Thyroid gland (tissue), 4 donors: ENCODE measurements at regions not wholly inside any gene's neighbourhood (a gene's known extent, or its start where the extent isn't known, plus 50 kb on each side); places are given as distances from the start of the nearest gene placed in this dataset.

Experiments
- POLR2A ChIP-seq, 2 donors: fragments of 450-650 bp; IDR thresholded peaks; one replicate each; pipeline ENCODE4 v1.6.1; 2017; ENCODE audit warnings: antibody characterized with exemption in 2 of 2, mild to moderate bottlenecking in 2 of 2, moderate library complexity in 1 of 2
- TF ChIP-seq, protein P1 (sequence below), 6 experiments: fragments of 200-600 bp in 3 of 6; fragments of 450-650 bp in 3 of 6; sonication (generic) in 3 of 6; IDR thresholded peaks; one replicate each; pipeline ENCODE4 v1.5.1; 2016 to 2019; ENCODE audit warnings: antibody characterized with exemption in 6 of 6, mild to moderate bottlenecking in 2 of 6, inconsistent platforms in 1 of 6, moderate library complexity in 1 of 6

GRCh38 chr2:77977471-77978063, 455.4 kb upstream of the LRRTM4 start:
- TF ChIP-seq, protein P1, sequence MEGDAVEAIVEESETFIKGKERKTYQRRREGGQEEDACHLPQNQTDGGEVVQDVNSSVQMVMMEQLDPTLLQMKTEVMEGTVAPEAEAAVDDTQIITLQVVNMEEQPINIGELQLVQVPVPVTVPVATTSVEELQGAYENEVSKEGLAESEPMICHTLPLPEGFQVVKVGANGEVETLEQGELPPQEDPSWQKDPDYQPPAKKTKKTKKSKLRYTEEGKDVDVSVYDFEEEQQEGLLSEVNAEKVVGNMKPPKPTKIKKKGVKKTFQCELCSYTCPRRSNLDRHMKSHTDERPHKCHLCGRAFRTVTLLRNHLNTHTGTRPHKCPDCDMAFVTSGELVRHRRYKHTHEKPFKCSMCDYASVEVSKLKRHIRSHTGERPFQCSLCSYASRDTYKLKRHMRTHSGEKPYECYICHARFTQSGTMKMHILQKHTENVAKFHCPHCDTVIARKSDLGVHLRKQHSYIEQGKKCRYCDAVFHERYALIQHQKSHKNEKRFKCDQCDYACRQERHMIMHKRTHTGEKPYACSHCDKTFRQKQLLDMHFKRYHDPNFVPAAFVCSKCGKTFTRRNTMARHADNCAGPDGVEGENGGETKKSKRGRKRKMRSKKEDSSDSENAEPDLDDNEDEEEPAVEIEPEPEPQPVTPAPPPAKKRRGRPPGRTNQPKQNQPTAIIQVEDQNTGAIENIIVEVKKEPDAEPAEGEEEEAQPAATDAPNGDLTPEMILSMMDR (IDR thresholded peaks at IDR 0.05) = no peak
- TF ChIP-seq POLR2A (IDR thresholded peaks at IDR 0.05) = no peak
